Activated T-helper 1 cell treated with Interleukin-2 at 50 U/mL for 16 hours (primary cell): ENCODE measurements at regions not wholly inside any gene's neighbourhood (a gene's known extent, or its start where the extent isn't known, plus 50 kb on each side); places are given as distances from the start of the nearest gene placed in this dataset.
"Not testable (repeated sequence)": the region's sequence is repeated elsewhere in the genome, so short reads cannot be mapped to it uniquely, and the experiment has no call there.

ENCODE experiments used
- DNase-seq: peaks from one replicate; pipeline ENCODE4 v3.0.0-alpha.2; 2020; ENCODE audit warnings: low read depth

DNA sequence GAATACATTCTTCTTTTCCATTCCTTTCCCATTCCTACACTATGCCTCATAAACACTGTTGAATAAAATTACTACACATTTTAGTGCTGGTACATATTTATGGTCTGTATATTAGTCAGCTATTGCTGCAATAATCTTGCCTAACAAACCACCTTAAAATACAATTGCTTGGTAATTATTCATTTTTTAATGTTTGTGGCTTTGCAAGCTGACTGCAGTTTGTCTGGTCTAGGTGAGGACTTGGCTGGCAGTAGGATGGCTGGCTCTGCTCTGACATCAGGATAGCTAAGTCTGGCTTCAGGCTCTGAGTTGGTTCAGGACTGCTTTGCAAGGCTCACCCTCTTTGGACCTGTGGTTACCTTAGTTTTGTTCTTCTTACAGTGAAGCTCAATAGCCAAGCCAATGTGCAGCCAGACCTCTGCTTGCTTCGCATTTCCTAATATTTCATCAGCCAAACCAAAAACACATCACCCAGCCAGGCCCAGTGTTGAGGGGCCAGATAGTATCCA lies 913.4 kb upstream of the RAG2 start:
- no peak for DNase-seq

DNA sequence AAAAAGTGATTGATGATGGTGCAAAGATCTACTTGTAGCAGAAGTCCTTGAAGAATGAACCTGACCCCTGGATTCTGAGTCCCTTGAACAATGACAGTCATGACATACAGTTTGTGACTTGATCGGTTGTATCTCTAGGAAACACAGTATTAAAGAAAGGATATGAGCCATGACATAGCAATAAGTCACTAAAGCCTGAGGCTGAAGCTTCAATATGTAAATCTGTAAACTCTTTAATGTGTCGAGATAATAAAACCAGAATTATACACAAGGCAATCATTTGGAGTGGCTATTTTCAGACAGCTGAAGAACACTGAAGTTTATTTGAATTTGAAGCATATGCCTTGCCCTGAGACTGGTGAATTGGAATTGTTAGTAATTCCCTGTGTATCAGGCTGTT lies 911.5 kb upstream of the RAG2 start:
- no peak for DNase-seq

DNA sequence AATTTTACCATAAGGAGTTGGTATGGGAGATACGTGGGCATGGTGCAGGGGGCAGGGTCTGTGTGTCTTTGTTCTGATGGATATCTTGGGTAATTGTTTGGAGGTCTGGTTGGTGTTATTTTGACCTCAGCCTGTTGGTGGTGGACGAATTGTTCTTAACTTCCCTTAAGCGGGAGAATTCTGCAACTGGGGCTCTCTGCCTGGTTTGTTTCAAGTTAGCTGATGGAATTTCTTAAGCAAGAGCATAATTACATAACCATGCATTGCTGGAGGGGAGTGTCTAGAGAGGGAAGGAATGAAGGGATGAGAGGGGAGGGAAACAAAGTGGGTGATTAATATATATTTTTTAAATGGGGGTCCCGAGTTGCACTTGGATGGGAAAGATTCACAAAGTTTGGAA lies 908.5 kb upstream of the RAG2 start:
- no peak for DNase-seq

DNA sequence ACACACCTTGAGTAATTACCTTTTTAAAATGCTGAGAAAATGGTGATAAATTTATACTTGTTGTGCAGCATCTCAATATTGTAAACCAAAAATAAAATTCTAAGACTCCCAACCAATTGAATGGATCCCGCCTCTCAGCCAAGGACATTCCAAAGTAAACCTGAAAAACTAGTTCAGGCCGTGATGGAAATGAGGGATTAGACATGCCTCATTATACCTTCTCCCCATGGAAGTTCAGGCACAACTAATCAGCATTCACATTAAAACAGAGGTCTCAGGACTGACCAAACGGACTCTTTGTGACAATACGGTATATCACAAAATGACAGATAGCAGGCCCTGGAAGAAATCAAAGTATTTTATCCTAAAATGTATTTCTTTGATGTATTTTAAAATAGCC lies 907.4 kb upstream of the RAG2 start:
- no peak for DNase-seq

DNA sequence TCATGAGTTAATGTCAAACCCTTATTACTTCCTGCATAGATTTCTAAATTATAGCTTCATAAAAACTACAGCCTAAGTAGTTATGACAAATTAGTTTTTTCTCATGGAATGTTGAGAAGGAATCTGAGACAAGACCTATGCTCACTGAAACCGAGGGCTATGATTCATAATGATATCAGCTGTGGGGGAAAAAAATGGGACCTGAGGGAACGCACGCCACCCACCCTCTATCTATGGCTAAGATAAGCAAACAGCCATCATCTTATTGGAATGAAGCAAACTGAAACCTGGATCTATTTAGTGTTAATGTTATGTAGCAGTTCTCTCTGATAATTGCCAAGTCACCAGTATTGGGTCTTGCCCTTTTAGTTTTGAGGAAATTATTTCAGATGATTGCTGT lies 906.9 kb upstream of the RAG2 start:
- DNase-seq: no peak

DNA sequence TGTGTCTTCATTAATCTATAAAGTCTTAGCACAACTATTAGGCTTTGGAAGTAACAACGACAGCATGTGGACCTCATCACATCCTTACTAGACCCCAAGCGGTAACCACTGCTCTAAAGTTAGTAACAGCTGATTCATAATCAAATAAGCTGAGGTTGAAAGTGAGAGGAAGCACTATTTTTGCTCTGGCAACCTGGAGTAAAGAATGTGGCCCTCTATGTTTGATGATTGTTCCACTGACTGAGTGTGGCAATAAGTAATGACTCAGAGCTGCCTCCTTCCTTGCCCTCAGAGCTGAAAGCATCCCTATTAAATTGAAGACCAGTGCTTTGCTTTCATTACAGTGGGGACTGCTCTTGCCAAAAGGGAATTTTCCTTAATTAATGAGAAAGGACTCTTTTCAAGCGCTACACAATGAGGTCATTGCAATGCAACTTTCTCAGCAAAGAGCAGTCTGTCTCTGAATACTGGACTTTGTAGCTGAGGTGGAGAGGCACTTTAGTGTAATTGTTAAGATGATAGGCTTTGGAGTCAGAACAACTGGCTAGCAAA lies 906.1 kb upstream of the RAG2 start:
- DNase-seq: no peak

DNA sequence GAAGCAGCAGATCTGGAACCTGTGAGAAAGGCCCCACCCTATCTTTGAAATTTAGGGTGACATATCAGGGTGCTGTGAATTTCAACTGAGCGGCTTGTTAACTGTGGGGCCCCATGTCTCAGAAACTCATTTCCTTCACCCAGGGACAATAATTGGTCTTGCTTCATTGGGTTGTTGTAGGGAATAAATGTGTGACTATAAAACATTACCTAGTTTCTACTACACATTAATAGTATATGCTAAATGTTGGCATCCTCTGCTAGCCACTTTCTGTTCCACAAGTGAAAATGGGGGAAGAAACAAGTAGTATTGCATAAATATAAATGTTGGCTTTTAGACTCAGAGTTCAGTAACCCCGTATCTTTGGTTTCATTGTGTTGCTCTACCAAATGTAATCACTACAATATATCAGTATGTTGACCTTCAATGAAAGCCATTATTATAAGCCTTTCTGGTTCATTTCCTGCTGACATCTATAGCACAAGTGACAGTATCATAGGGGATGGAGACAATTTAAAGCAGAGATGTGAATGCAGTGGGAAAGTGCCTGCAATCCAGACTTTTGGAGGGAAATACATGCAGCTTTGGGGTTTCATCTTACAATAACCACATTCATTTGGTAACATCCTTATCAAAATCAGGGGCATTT lies 905.5 kb upstream of the RAG2 start:
- DNase-seq: no peak

DNA sequence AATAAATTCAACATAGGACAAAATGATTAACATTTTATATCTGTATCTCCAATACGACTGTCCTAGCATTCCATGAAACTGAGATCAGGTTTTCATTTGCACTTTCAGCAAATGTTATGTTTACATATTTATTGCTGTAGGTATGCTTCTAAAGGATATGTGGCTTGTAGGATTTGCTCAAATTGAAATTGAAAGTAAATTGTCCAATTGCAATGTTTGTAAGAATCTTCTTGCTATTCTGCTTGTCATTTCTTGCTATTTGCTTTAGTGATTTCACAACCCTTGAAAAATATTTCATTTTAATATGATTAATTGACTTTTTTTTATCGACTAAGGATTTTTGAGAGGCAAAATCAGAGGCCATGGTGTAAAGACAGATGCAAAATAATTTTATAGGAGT lies 904.2 kb upstream of the RAG2 start:
- DNase-seq: no peak

DNA sequence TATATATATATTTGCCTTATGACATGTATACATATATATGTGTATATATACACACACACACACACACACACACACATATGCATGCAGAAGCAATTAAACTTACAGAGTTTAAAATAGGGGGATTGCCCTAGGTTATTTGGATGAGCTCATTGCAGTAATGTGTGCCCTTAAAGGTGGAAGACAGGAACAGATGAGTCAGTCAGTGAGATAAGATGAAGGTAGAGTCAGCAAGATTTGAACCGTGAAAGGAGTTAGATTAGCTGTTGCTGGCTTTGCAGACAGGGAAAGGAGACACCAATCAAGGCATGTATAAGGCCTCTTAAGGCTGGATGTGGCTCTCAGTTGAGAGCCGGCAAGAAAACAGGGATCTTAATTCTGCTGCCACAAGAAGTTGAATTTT lies 902.4 kb upstream of the RAG2 start:
- no peak for DNase-seq

DNA sequence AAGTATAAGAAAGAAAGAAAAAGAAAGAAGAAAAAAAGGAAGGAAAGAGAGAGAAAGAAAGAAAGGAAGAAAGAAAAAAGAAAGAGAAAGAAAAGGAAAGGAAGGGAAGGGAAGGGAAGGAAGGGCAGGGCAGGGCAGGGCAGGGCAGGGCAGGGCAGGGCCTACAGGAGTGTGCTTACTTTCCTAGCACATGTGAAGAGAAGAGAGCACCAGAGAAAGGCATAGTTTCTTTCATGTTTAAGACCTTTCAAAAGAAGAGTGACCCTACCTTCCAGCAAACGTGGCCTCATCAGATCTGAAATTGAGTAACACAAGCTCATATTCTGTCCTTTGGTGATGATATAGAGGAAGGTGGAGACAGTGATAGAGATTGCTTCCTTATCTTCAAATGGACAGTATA lies 899.3 kb upstream of the RAG2 start:
- DNase-seq: no peak

DNA sequence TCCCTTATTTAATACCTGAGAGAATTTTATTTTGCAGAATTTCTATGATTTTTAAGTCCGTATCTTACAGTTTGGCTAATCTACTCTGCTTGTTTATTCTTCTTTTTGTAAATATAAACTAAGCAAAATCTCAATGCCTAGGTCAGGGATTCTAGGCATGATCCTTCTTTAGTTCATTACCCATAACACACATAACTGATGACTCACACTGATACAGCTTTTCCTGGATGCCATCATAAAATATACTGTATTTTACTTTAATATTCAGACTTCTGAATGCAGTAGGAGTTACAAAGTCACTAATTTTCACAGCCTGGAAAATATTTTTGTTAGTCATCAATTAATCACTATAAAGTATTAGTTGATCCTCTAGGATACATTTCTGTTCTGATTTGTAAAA lies 898.2 kb upstream of the RAG2 start:
- DNase-seq: no peak

DNA sequence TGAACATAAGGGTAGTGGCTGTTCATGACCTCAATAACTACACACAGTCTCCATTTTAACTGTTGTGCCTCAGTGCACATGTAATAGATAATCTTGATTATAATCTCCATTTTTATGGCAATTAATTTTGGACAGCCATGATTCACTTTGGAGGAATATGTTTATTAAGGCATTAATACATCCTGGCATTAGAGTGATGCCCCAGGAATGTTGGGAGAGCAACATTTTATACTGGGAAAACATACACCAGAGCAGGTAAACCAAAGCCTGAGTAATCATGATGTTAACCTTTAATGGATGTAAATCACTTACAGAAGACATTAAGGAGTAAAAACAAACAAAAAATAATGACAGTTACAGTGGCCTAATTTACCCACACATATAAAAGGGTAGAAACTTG lies 886.3 kb upstream of the RAG2 start:
- no peak for DNase-seq

DNA sequence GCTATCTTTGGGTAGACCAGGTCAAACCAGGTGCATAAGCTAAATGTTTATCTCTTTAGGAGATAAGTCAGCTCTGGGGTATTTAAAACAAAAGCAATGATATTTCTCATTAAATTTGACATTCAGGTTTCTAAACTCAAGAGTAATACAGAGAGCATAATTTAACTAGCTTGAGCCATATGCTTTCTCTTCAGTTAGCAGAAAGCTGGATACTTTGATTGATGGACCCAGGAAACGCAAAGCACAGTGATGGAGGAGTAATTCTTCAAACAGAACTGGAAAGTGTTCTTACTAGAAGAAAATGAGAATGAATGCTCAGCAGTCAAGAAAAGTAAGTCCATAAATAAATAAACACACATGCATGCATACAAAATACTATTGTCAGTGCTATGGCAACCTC lies 885.7 kb upstream of the RAG2 start:
- no peak for DNase-seq

DNA sequence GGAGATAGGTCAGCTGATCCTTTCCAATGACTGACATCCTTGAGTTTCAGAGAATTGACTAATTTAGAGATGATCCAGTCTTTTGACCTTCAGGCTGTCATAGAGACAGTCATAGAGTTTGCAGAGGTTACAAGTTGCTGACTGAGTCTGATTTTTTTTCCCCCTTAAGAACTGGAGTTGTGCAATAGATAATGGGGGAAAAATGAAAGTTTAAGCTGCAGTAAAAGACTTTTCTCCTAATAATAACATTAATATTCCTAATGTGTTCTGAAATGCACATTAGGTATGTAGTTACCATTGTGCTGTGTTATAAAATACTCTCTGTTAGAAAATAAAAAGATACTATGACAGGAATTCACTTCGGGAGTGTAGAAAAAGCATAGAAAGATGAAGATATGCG lies 876.9 kb upstream of the RAG2 start:
- DNase-seq: no peak

DNA sequence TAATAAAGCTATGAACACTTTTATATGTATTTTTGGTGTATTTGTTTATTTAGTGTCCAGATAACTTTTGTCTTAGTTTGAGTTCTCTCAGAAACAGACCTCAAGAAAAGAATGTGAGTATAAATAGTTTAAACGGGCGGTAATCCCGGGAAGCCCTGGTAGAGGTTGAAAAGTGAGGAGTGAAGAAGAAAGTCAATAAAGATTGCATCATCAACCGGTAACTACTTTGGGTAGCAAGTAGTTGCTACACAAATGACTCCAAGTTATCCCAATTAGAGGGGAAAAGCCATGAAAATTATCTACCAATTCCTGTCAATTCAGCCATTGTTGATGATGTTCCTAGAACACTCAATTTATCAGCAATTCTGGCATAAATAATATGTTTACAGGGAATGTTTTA lies 870.3 kb upstream of the RAG2 start:
- DNase-seq: no peak

DNA sequence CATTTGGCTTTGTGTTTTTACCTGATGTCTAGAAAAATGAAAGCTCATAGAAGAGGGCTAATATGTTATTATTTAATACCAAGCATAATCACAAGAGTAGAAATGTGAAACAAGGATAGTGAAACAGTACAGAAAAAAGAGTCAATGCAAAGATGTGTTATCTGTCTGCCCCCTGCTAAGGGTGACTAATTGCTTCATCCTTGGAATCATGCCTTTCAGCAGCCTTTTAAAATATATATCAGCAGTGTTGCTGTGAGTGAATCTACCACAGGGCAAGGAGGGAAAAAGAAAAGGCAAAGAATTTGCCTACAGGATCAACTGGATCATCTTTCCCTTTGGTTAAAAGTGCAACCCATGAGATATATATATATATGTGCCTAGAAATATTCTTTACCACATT lies 867.2 kb upstream of the RAG2 start:
- DNase-seq: no peak

DNA sequence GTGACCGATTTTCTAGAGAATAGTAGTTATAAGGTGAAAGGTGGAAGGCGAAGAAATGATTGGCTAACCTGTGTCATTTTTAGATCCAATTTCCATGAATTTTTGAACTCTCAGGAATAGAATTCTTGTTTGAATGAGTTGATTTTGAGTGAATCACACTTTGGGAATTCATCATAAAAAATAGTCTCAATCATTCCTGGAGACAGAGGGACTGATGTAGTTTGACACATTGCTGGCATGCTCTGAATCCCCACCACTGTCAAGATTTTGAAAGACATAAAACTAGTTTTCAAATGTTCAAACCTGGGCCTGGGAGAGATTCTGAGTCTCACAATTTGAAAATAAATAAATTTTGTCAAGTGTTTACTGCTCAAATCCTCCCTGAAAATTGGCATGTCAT lies 861.4 kb upstream of the RAG2 start:
- no peak for DNase-seq

DNA sequence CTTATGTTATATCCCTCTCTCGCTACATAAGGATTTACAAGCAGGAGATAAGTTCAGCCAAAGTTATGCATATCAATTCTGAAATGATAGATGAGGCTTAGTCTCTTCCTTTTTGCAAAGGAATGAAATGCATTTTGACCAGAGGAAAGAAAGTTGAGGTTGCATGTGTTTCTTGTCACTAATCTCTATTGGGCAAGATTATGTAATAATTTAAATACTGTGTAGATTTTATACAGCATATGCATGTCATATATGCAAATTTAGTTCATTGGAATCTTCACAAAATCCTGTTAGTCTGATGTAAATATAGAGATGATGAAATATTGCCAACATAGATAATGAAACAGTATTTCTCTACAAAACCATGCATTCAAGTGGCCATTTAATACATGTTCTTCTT lies 858.7 kb upstream of the RAG2 start:
- DNase-seq: no peak

DNA sequence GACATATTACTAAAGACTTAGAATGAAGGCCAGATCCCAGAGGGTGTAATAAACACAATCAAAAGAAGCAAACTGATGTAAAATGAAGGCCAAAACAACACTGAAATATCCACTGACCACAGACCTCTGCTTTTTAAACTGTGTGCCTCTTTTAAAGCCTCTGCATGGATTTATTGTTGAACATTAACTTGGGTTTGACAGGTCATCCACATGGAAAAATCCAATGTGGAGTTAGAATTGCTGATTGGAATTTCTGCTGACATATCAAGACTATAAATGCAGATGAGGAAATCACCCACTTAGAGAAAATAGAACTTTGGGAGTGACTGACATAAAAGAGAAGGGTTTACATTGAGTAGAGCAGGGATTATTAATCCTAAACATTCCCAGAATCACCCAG lies 853.9 kb upstream of the RAG2 start:
- no peak for DNase-seq

DNA sequence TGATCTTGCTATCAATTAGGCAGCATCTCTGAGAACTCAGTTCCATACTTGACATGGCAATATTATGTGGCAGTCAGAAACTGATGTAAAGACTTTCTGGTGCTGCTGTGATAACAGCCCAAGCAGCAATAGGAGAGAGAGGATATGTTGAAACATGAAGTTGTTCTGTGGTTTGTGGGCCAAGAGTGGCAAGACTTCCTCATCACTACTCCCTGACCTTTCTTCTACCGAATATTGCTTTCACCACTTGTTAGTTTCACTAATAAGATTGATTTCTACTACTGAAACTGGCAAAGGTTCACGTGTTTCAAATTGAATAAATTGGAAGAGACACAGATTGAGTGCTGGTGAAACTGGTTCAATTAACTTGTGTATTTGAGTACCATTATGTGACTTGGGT lies 852.6 kb upstream of the RAG2 start:
- no peak for DNase-seq

DNA sequence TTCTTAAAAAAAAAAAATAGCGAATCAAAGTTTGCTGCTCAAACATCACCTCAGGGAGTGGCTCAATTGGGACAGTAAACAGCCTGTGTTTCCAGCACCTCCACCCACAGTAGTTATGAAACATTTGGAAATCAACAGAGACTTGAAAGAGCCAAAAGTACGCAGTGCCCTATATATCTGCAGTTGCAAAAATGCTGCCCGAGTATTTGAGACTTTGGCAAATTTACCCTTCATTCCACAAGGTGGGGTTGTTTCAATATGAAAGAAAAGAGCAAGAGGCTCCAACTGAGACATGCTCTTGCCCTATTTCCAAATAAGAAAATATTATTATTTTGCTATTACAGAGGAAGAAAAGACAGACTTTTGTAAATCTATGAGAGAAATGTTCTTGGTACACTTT lies 851.1 kb upstream of the RAG2 start:
- DNase-seq: no peak

DNA sequence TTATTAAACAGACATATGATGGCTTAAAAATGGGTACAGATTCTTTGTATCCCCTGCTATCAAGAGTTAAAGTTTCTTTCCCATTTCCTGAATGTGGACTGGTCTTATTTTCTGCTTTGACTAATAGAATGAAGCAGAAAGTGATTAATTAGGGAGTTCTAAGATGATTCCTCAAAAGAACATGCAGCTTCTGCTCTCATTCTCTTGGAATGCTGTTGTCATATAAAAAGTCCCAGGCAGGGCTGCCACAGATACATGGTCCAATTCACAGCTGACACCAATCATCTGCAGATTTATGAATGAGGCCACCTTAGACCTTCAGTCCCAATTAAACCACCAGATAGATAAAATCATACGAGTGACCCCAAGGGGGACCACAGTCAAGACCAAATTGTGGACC lies 844.5 kb upstream of the RAG2 start:
- no peak for DNase-seq

DNA sequence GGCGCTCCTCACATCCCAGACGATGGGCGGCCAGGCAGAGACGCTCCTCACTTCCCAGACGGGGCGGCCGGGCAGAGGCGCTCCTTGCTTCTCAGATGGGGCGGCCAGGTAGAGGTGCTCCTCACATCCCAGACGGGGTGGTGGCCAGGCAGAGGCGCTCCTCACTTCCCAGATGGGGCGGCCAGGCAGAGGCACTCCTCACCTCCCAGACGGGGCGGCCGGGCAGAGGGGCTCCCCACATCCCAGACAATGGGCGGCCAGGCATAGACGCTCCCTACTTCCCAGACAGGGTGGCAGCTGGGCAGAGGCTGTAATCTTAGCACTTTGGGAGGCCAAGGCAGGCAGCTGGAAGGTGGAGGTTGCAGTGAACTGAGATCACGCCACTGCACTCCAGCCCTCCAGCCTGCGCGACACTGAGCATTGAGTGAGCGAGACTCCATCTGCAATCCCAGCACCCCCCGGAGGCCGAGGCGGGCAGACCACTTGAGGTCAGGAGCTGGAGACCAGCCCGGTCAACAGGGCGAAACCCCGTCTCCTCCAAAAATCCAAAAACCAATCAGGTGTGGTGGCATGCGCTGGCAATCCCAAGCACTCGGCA lies 833.7 kb upstream of the RAG2 start:
- DNase-seq: not testable (repeated sequence)
